ENCODE measurements at regions not wholly inside any gene's neighbourhood (a gene's known extent, or its start where the extent isn't known, plus 50 kb on each side); places are given as distances from the start of the nearest gene placed in this dataset.

DNA sequence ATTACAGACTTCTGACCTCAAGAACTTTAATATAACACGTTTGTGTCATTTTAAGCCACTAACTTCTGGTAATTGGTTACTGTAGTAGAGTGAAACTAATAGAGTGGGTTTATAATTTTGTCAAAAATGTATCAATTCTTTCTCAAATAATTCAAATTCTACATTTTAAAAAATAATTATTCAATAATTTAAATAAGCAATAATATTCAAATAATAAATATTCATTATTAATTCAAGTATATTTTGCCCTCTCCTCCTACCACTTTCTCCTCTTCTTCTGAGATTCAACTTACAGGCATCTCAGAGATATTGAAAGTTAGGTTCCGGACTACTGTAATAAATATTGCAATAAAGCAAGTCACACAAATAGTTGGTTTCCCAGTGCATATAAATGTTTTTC is 1107.1 kb downstream of the KCNT2 start:
- no peak for DNase-seq

DNA sequence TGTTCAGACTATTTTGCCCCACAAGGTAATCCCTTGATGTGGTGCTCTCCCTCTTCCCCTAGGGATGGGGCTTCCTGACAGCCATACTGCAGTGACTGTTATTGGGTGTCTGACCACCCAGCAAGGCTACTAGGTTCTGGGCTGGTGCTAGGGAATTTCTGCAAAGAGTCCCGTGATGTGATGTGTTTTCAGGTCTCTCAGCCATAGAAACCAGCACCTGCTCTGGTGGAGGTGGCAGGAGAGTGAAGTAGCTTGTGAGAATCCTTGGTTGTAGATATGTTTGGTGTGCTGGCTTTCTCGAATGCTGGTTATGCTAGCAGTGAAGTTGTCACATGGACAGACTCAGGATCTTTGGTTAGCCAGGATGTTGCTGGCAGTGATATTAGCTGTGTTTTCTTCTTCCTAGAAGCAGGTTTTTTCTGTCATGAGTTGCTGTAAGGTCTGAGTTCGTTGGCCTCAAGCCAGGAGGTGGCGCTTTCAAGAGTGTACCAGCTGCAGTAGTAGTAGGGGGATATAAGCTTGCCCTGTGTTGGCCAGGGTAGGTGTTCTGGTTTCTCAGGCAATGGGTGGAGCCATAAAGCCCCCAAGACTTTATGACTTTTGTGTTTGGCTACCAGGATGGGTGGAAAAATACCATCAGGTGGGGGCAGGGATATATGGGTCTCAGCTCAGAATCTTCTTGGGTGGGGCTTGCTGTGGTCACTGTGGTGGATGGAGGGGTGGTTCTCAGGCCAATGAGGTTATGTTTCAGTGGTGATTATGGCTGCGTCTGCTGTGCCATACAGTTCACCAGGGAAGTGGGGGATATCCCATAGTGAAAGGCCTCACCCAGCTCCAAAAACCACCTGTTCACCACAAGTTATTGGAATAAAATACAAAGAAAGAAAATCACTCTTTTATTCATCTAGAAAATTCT is 1112.3 kb downstream of the KCNT2 start:
- no peak for DNase-seq

DNA sequence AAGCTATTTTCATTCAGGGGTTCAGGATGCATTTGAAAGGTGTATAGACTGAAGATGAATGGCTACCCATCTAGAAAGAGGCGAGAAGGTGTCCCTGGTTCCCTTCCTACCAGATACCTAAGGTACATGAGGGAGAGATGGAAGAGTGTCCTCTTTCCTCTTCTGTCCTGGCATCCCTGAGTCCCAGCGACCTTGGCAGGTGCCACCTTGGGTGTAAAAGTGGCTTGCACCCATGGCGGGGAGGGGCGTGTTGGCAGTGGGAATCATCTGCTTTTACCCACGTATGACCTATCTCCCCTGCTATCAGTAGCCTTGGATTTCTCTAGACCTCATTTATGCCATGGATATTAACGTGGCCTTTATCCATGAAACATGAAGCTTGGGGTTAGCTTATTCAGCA is 1126.1 kb downstream of the KCNT2 start:
- no peak for DNase-seq

DNA sequence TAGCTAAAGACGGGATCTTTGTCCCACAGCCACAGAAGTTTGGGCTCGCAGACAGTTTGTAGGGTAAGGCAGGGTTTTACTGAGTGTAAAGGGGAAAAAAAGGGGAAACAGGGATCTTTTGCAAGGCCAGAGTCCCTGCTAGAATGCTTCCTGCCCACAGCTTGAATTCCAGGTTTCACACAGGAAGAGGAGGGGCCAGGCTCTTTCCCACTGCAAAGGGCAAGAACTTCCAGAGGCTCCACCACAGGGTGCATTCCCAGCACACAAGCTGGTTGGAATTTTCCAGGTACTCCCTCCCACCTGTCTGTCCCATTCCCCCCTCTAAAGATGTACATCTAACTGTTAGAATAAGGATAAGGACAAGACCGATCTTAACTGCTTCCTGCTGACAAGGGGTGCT is 1126.9 kb downstream of the KCNT2 start:
- DNase-seq = no peak

DNA sequence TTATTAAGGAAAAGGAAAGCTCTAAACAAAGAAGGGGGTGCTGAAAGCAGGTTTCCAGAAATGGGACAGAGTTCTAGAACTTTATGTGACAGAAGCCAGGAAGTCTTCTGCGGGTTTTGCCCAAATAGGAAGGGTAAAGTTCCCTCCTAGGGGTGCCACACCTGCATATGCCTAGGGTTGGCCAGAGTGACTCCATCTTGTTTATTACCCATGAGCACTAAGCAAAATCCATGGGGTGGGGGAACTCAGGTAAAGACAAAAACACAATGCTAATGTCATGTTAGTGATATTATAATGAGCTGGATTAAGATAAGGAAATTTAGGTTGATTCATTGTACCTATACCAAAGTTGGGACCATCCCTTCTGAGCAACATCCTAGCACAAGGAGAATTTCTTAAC is 1132.7 kb downstream of the KCNT2 start:
- DNase-seq = no peak

DNA sequence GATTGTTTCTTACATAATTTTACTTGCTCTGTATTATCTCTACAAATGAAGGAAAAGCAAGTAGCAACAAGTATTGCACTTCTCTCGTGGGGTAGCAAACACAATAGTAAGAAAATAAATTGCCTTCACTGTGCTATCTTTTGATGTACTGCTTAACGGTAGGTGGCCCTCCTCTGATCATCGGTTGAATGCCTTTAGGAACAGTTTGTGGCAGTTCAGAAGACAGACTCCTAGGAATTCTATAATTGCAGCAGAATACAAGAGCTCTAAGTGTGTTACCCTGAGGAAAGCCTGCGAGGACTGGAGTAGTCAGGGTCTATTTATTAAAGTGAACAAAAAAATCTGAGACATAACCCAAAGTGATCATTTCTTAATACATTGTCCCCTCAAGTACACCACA is 1135.9 kb downstream of the KCNT2 start:
- DNase-seq = no peak

DNA sequence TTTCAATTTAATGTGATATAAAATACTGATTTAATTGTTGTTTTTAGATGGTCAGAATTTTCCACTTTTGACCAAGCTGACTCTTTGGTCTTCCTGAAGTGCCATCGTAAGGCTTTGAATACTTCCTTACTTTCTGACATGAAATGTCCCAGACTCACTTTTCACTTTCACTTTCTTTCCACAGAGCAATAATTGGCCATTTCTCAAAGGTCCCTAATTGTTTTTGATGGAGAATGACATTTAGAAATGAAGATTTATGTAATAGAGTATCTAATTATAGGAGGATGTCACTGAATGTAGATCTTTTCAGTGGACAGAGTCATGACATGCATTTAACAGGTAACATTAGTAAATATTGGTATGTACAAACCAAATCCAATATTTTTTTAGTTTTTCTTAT is 1141.6 kb downstream of the KCNT2 start:
- DNase-seq = no peak

DNA sequence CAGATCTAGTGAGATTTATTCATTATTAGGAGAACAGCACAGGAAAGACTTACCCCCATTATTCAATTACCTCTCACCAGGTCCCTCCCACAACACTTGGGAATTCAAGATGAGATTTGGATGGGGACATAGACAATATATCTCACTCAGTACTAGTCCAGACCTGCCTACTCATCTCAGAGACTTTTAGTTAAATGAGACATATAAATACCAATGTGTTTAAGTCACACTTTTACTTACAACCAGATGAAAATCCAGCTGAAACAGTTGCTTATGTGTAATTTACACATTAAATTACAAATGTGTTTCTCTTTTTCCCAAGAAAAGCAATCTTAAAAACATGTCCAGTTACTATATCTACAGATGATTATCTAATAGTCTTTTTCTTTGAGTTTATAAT is 1145.6 kb downstream of the KCNT2 start:
- DNase-seq = no peak

DNA sequence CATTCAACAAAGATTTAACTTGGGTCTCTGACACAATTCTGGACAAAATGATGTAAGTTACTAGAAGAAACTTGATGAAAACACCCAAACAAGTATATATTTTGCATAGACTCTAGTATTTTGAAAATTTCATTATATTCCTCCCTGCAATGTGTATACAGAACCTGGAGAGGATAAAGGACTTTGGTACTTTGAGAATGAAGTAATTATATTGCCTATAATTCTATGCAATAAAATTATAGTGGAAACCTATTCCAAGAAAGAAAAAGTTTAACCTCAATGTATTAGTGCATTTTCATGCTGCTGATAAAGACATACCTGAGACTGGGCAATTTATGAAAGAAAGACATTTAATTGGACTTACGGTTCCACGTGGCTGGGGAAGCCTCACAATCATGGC is 1146.1 kb downstream of the KCNT2 start:
- DNase-seq = no peak

DNA sequence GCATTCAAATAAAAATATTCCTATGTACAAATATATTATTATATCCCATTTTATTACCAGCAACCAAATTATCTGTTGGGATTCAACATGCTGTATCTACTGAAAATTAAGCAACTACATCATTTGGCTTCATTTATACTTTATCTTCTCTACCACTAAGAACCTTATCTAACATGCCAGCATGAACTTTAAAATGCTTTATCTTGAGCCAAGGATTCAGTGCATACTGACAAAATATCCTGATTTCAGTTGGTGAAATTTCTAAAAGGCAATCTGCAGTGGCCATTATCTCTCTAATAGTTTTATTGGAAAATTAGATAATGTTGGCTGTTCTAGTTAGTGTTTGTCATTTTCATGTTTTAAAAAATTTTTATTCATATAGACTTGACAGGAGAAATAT is 1149.9 kb downstream of the KCNT2 start:
- no peak for DNase-seq

DNA sequence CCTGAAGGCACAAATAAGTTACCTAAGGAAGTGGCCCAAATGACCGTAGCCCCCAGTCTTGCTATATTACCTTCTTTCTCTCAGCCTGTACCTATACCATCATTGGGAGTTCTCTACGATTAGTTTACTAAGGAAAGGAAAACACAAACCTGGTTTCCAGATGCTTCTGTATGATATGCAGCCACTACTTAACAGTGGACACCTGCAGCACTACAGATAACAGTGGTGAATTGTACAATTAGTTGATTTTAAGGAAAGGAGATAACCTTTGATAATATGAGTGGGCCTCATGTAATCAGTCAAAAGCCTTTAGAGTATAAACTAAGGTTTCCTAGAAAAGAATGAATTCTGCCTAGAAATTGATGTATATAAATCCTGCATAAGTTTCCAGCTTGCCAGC is 1157.4 kb downstream of the KCNT2 start:
- DNase-seq = no peak

DNA sequence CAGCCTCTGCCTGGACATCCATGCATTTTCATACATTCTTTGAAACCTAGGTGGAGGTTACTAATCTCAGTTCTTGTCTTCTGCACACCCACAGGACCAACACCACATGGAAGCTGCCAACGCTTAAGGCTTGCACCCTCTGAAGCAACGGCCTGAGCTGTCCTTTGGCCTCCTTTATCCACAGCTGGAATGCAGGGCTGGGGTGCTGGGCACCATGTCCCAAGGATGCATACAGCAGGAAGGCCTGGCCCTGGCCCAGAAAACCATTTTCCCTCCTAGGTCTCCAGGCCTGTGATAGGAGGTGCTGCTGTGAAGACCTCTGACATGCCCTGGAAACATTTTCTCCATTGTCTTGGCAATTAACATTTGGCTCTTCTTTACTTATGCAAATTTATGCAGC is 1168.6 kb downstream of the KCNT2 start:
- DNase-seq = no peak

DNA sequence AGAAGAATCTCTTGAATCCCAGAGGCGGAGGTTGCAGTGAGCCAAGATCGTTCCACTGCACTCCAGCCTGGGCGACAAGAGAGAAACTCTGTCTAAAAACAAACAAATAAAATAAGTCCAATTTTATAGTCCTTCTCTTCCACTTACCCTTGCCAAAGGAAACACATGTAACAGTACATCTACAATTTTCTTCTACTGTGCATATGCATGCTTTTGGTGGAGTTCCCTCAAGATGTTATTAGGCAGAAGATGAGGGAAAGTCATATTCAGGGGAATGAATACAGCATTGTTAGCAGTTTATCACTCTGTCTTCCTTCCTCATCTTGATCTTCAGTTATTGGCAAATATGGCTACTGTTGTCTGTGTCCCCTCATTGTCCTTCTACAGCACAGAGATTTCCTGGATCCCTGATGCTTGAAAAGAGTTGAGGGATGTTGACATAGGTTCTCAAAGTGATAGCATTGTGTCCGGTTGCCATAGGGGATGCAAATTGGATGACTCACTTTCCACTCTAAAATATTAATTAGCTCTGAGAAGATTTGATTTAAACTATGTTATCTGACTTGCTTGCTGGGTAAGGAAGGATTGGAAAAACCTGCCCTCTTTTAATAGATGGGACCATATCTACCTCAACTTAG is 1173.6 kb downstream of the KCNT2 start:
- DNase-seq = no peak

DNA sequence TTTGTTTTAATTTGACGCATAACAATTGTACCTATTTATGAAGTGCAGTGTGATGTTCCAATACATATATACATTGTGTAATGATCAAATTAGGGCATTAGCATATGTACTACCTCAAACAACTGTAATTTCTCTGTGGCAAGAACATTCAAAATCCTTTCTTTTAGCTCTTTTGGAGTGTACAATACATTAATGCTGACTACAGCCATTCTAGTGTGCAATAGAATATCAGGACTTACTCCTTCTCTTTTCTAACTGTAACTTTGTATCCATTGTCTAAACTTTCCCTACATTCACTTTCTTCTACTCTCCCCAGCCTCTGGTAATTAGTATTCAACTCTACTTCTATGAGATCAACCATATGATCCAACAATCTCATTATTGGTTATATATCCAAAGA is 1177.4 kb downstream of the KCNT2 start:
- no peak for DNase-seq

DNA sequence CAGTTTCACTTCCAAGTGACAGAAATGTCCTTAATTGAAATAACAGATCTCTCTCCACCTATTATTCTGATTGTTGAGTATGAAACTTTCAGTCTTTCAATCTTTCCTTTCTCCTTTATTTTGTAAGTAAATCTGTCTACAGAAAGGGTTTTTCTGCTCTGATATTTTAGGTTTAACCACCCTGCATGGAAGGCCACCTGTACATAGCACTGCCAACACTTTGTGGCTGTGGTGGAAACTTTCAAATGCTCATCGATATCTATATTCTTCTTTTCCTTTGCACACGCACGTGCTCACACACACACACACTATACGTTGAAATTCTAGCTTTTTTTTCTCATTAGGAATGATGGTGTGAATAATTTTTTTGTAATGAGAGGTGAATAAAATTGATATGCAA is 1179.3 kb downstream of the KCNT2 start:
- no peak for DNase-seq

DNA sequence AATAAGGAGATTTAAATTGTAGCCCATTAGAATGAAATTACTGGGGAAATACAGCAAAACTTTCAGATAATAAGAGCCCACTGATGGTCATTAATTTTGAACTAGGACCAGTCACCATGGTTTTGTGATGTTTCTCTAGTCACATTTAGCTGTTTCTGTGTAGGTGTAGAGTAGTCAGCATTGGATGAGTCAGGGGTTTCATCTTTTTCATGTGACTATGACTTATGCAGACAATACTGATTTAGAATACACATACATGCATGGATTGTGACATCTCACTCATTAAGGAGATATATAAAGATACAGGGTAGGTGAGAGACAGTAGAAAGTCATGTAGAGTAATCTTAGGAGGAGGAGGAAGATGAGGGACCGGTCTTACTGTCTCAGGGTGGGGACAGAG is 1192.7 kb downstream of the KCNT2 start:
- no peak for DNase-seq

DNA sequence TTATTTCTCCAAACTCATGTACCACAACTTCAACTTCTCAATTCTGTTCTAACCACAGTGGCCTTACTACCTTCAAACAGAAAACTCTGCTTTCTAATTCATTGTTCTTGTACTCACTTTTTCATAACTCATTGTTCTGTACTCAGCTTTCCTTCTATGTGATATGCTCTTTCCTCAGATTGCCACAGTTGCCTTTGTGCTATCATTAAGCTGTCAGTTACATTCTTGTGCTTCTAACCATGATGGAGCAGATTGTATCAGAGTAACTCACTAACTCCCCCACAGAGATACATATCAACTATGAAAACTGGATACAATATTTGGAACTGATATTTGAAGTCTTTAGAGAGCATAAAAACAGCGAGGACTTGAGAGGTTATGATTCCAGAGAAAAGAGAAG is 1213.7 kb downstream of the KCNT2 start:
- no peak for DNase-seq

DNA sequence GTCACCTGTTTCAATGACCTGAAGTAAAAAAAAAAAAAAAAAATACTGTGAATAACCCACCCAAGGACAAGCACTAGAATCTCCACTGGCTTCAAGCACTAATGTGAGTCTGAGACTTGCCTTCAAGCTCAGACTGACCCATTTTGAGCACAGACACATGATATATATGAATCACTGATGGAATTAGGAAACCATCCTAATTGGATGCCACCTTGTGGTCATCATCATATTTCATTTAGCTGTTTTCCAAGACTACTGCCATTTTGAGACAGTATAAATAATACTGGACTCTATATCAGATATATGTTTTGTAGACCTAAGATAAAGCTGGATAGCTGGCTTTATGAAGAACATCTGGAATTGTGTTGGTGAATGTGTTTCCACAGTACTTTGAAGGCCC is 1232.0 kb downstream of the KCNT2 start:
- no peak for DNase-seq

DNA sequence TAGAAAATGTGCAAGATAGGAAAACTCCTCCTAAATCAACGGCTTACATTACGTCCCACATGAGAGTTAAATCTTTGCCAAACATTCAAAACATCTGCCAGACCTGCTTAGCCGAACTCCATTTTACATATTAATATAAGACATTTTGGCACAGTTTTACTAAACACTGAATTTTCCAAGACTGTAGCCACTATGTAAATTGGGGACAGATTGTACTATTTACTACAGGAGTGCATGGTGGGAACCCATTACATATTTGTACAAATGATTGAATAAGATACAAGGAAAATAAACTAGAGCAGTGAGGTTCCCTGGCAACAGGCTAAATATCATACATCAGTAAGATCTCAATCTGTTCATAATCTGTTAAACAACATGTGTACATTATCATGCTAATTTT is 1234.4 kb downstream of the KCNT2 start:
- DNase-seq = no peak

DNA sequence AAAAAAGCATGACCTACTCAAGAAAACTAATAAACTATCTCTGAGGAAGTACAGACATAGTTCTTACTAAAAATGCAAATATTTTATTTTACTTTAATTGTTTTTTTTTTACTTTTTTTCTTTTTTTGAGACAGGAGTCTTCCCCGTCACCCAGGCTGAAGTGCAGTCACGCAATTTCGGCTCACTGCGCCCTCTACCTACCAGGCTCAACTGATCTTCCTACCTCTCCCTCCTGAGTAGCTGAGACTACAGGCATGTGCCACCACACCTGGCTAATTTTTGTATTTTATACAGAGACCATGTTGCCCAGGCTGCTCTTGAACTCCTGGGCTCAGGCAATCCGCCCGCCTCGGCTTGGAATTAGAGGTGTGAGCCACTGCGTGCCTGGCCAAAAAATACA is 1263.1 kb downstream of the KCNT2 start:
- DNase-seq = no peak

DNA sequence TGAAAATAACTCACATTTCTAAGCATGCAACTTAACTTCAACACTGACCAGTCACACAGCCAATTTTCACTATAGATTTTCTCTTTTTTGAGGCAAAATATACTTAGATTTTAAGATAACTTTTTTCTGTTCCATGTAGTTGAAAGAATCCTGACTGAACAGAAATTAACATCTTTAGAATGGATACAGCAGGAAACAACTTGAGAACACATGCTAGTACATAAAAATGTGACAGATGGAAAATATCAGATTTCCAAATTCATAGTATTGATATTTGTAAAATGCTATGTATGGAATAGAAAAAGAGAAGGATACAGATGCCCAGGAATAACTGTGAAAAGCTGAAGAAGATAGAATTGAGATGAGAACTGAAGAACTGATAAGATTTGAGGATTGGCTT is 1270.6 kb downstream of the KCNT2 start:
- no peak for DNase-seq

DNA sequence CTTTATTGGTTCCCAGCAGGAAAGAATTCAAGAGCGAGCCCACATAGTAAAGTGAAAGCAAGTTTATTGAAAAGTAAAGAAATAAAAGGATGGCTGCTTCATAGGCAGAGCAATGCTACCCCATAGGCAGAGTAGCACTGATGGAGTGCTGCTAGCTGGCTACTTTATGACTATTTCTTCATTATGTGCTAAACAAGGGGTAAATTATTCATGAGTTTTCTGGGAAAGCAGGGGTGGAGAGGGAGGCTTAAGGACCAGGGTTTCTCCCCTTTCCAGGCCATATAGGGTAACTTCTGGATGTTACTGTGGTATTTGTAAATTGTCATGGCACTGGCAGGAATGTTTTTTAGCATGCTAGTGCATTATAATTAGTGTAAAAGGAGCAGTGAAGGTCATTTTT is 1271.4 kb downstream of the KCNT2 start:
- DNase-seq = no peak

DNA sequence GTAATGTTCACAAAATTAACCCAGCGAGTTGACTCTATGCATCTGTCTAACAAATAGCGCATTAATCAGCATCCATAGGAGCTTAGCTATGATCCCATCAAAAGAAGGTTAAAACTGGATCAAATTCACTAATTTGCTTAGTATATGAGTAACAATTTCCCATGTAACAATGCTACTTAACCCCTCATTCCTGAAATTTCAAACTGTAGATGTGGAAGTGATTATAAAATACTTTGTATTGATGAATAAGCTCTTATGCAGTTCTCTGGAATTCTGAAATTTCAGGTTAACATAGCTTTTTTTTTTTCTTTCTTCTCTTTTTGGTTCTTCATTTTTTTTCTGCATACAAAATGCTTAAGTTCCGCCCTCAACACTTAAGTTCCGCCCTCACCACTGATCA is 1272.7 kb downstream of the KCNT2 start:
- DNase-seq = no peak

DNA sequence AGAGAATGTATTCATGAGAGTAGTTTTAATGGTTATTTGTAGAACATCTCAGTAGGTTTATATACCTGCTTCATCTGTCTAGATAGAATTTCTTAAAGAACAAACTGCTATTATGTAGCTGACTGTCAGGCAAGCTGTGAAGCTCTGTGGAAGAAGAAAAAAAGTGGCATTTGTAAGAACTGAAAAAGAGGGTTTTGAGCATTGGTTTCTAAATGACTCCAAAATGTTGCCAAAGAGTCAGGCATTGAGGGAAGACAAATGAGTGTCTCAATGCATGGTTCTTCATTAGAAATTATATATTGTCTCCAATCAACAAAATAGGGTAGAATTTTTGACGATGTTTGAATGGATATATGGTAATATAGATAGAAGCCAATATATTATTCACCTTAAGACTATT is 1276.1 kb downstream of the KCNT2 start:
- DNase-seq = no peak

DNA sequence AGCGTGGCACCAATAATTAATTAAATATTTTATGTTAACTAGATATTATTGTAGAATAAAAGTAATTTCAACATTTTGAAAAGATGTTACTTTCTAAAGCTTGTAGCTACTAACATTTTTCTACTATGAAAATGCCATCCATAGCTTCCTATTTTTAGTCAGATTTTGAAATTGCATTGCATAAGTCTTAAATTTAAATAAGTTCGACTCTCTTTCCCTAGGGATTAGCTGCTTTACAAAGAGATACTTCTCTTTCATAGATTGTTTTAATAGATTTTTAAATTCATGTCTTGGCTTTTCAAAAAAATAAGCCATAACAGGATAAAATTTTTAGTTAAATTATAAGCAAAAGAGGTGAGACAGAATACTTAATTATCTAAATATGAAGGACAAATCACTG is 1279.6 kb downstream of the KCNT2 start:
- no peak for DNase-seq

Measured in activated CD8-positive, alpha-beta memory T cell treated with anti-CD3 and anti-CD28 coated beads, Interleukin-2, amount 50 U/mL, for 4 hours (primary cell).